ENCODE measurements at regions not wholly inside any gene's neighbourhood (a gene's known extent, or its start where the extent isn't known, plus 50 kb on each side); places are given as distances from the start of the nearest gene placed in this dataset.

- no peaks in the 10 kb centered on the region for H4K20me1 ChIP-seq (ENCODE audit: insufficient read depth)
- H3K4me3 ChIP-seq (IDR thresholded peaks at IDR 0.05; ENCODE audit: insufficient read depth, low read depth, low read length): no peak overlapping the region
- no peaks in the 10 kb centered on the region for H3K36me3 ChIP-seq (ENCODE audit: insufficient read depth)
- no peaks in the 10 kb centered on the region for H3K27me3 ChIP-seq (ENCODE audit: insufficient read depth, low read depth)
- TF ChIP-seq CTCF (conservative IDR thresholded peaks at IDR 0.05; ENCODE audit: low read depth, low read length): no peak
- no peak overlapping the region for H2AFZ ChIP-seq (ENCODE audit: low read depth)
- H3K4me2 ChIP-seq: peak overlapping the region; percentile 6; the same call in 1 of the 2 replicates
- peaks cover 8% of the 10 kb centered on the region for H3K4me1 ChIP-seq (ENCODE audit: low read depth, poor library complexity, severe bottlenecking)
- no peak overlapping the region for H3K27ac ChIP-seq
- H3K79me2 ChIP-seq (ENCODE audit: insufficient read depth, low read depth): no peaks in the 10 kb centered on the region
- no peak overlapping the region for H3K9ac ChIP-seq
These were observed 85.8 kb upstream of the ARMC2 start for GRCh38 chr6:108762394-108762793.

- Histone ChIP-seq H4K20me1 (ENCODE audit: insufficient read depth) (no peaks in the 10 kb centered on the region), H3K27me3 (ENCODE audit: insufficient read depth, low read depth) (no peaks in the 10 kb centered on the region), H2AFZ (ENCODE audit: low read depth) (no peak overlapping the region), H3K4me2 (no peak overlapping the region), H3K79me2 (ENCODE audit: insufficient read depth, low read depth) (no peaks in the 10 kb centered on the region), H3K4me1 (ENCODE audit: low read depth, poor library complexity, severe bottlenecking) (peaks cover 12% of the 10 kb centered on the region), H3K9ac (no peak overlapping the region), H3K36me3 (ENCODE audit: insufficient read depth) (no peaks in the 10 kb centered on the region), H3K27ac (no peak overlapping the region), H3K4me3 (IDR thresholded peaks at IDR 0.05; ENCODE audit: insufficient read depth, low read depth, low read length) (no peak overlapping the region)
- TF ChIP-seq CTCF (conservative IDR thresholded peaks at IDR 0.05; ENCODE audit: low read depth, low read length): no peak
These were observed 84.2 kb upstream of the ARMC2 start for GRCh38 chr6:108763931-108764579.

- no peak overlapping the region for H3K4me3 ChIP-seq (IDR thresholded peaks at IDR 0.05; ENCODE audit: insufficient read depth, low read depth, low read length)
- H3K27ac ChIP-seq: no peak overlapping the region
- no peak overlapping the region for H3K4me2 ChIP-seq
These were observed 83.7 kb upstream of the ARMC2 start for GRCh38 chr6:108764580-108764950.

GRCh38 chr6:108765495-108765894, 82.7 kb upstream of the ARMC2 start:
- H3K36me3 ChIP-seq (ENCODE audit: insufficient read depth): no peaks in the 10 kb centered on the region
- H3K4me2 ChIP-seq: no peak overlapping the region
- H3K9ac ChIP-seq: no peak overlapping the region
- no peak overlapping the region for H3K27ac ChIP-seq
- H2AFZ ChIP-seq (ENCODE audit: low read depth): no peak overlapping the region
- peaks cover 12% of the 10 kb centered on the region for H3K4me1 ChIP-seq (ENCODE audit: low read depth, poor library complexity, severe bottlenecking)
- H4K20me1 ChIP-seq (ENCODE audit: insufficient read depth): no peaks in the 10 kb centered on the region
- H3K79me2 ChIP-seq (ENCODE audit: insufficient read depth, low read depth): no peaks in the 10 kb centered on the region
- no peak overlapping the region for H3K4me3 ChIP-seq (IDR thresholded peaks at IDR 0.05; ENCODE audit: insufficient read depth, low read depth, low read length)
- TF ChIP-seq CTCF (conservative IDR thresholded peaks at IDR 0.05; ENCODE audit: low read depth, low read length): no peak
- no peaks in the 10 kb centered on the region for H3K27me3 ChIP-seq (ENCODE audit: insufficient read depth, low read depth)

More at GRCh38 chr6:108764580-108764950, 83.7 kb upstream of the ARMC2 start:
- Histone ChIP-seq H3K27me3 (ENCODE audit: insufficient read depth, low read depth) (no peaks in the 10 kb centered on the region), H3K4me1 (ENCODE audit: low read depth, poor library complexity, severe bottlenecking) (peaks cover 12% of the 10 kb centered on the region), H3K36me3 (ENCODE audit: insufficient read depth) (no peaks in the 10 kb centered on the region), H4K20me1 (ENCODE audit: insufficient read depth) (no peaks in the 10 kb centered on the region), H2AFZ (ENCODE audit: low read depth) (no peak overlapping the region), H3K9ac (no peak overlapping the region), H3K79me2 (ENCODE audit: insufficient read depth, low read depth) (no peaks in the 10 kb centered on the region)
- TF ChIP-seq CTCF (conservative IDR thresholded peaks at IDR 0.05; ENCODE audit: low read depth, low read length): no peak

All from KMS-11 (cell line).